NCI-H2227 (cell line): ENCODE measurements at regions not wholly inside any gene's neighbourhood (a gene's known extent, or its start where the extent isn't known, plus 50 kb on each side); places are given as distances from the start of the nearest gene placed in this dataset.
"Not testable (repeated sequence)": the region's sequence is repeated elsewhere in the genome, so short reads cannot be mapped to it uniquely, and the experiment has no call there.

Experiments
- DNase-seq: peaks from one replicate; lab custom pipeline; 2025; ENCODE audit not compliant: unreplicated experiment; lab: John Stamatoyannopoulos, UW

DNA sequence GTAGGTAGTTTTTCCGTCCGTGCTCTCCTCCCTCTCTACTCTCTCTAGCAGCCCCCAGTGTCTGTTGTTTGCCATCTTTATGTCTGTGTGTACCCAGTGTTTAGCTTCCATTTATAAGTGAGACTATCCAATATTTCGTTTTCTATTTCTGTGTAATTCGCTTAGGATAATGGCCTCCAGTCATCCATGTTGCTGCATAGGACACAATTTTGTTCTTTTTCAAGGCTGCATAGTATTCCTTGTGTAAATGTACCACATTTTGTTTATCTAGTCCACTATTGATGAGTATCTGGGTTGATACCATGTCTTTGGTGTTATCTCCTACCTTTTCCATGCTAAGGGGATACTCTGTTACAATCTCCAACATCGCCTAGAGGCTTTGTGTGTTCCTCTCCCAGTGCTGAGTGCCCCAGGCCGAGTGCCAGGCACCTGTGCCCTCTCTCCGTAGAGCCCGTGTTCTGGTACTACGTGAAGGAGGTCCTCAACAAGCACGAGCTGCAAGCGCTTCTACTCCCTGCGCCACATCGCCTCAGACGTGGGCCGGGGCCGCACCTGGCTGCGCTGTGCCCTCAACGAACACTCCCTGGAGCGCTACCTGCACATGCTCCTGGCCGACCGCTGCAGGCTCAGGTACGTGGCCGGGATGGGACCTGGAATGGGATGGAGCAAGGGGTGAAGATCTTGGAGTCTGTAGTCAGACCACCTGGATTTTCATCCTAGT is 51.0 kb downstream of the NPIPB11 start:
- DNase-seq: not testable (repeated sequence)

- DNase-seq: not testable (repeated sequence)
These were observed 52.1 kb downstream of the NPIPB11 start for GRCh38 chr16:29354449-29354848.

- not testable (repeated sequence) for DNase-seq
These were observed 53.9 kb downstream of the NPIPB11 start for GRCh38 chr16:29352617-29352999.

DNA sequence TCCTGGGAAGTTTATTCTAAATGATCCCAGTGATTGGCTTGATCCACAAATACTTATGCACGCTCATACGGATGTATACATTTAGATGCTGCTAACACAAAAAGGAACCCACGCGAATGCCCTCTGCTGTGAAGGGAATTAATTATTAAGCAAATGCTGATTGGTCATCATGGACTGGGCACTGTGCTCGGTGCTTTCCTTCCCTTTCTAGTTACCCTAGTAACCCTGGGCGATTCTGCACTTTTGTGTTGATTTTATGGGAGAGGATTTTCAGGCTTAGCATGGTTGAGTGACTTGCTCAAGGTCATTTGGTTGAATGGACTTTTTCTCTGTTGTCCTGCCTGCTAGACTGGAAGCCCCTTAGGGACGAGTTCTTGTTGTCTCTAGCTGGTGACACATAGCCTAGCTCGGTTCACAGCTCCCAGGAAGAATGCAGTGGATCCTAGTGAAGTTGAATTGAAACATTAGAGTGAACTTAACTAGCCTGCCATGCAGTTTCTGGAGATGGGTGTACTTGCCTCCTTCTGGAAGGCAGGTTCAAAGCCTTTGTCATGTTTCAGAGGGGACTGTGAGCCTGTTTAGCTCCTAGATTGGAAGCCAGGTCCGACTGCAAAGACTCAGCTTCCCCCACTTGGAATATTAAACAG is 54.4 kb downstream of the NPIPB11 start:
- not testable (repeated sequence) for DNase-seq

DNA sequence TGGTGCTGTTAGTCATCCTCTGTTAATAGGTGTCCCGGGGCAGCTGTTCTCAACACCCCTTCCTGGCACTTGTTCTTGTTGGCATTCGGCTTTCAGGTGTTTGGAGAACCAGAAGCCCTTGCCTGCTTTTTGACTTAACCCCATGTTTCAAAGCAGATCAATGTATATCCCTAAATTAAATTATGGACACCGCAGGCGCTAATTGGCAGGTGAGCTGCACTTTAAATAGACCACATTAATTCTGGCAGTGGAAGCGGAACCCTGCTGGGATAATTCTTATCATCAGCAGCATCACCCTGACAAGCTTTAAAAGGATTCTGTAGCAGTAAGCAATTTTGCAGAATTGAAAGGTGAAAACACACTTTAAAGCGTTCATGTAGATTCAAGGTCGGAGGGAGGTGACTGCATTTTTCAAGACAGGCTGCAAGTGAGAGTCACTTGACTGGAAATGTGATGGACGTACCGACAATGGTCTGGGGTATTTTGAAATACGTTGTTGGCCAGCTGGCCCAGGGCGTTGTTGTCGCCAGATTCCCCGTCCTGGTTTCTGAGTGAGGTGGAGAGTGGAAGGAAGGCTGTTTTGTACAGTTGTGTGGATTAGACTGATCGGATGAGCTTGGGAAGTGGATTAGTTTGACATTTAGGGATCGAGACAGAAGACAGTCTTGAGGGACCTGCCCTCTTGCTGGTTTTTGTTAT is 55.1 kb downstream of the NPIPB11 start:
- peak; percentile 86 for DNase-seq

- DNase-seq: not testable (repeated sequence)
These were observed 56.5 kb downstream of the NPIPB11 start for GRCh38 chr16:29349966-29350365.

DNA sequence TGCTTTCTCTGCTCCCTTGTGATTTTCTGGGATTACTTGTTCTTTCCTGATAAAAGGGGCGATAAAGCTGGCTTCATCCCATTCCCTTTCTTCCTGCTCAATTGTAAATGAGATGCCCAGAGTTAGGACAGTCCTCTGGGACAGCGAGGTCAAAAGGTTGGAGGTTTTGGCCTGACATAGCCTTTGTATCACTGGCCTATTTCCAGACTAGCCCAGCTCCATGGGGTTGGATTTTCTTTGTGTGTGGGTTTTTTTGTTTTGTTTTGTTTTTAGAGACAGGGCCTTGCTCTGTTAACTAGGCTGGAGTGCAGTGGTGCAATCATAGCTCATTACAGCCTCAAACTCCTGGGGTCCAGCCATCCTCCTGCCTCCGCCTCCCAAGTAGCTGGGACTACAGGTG is 57.8 kb downstream of the NPIPB11 start:
- not testable (repeated sequence) for DNase-seq

DNA sequence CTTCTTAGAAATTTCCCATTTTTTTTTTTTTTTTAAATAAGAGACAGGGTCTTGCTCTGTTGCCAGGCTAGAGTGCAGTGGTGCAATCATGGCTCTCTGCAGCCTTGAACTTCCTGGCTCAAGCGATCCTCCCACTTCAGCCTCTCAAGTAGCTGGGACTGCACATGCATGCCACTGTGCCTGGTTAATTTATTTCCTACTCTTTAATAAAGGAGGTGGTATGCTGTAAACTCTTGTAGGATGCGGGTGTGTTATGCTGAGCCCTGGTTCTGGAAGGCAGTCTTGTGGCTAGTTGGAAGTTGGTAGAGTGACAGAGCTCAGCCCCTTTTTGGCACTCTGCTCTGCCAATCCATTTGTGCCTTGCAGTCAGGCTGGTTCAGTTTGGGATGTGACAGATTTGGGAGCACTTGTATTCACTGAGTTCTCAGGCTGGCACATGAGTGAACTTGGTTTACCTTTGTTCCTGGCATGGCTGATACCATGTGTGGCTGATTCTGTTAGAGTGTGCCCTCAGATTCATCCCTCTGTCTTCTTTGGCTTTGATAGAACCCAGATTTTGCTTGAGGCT is 58.3 kb downstream of the NPIPB11 start:
- DNase-seq: not testable (repeated sequence)

DNA sequence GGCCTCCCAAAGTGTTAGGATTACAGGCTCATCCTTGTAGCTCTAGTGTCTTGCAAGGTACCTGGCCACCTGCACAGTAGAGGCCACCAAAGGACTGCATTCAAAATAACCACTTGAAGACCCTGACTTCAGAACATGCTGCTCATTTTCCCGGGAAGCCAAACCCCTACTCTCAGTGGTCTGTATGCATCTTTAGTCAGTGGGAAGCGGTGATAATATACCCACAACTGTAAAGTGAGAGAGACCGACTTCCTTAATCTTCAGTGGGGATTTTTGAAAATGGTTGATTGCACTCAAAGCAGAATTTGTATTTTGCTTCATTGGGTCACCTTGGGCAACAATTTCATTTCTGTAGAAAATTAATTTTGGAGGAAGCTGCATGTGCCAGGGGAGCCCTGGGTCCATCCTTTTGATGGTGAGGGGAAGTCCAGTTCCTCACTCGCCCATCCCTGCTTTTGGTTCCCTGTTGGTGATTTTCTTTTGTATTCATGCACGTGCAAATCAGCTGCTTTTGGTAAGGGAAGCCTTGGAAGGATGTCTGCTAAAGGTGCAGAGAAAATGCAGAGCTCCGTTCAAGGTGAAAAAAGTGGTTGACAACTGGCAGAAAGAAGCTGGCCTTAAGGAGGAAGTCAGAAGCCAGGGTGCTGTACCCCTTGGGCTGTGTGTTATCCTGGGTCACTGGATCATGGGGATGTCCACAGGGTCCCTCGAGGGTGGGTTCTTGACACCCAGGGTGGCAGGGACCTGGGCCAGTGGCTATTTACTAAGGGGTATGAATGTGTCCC is 59.5 kb downstream of the NPIPB11 start:
- not testable (repeated sequence) for DNase-seq

- not testable (repeated sequence) for DNase-seq
These were observed 60.3 kb downstream of the NPIPB11 start for GRCh38 chr16:29346203-29346602.

- DNase-seq: not testable (repeated sequence)
These were observed 63.6 kb downstream of the NPIPB11 start for GRCh38 chr16:29342937-29343336.

- not testable (repeated sequence) for DNase-seq
These were observed 65.6 kb downstream of the NPIPB11 start for GRCh38 chr16:29340779-29341438.

GRCh38 chr16:29340235-29340634 is 66.3 kb downstream of the NPIPB11 start:
- DNase-seq: not testable (repeated sequence)

DNA sequence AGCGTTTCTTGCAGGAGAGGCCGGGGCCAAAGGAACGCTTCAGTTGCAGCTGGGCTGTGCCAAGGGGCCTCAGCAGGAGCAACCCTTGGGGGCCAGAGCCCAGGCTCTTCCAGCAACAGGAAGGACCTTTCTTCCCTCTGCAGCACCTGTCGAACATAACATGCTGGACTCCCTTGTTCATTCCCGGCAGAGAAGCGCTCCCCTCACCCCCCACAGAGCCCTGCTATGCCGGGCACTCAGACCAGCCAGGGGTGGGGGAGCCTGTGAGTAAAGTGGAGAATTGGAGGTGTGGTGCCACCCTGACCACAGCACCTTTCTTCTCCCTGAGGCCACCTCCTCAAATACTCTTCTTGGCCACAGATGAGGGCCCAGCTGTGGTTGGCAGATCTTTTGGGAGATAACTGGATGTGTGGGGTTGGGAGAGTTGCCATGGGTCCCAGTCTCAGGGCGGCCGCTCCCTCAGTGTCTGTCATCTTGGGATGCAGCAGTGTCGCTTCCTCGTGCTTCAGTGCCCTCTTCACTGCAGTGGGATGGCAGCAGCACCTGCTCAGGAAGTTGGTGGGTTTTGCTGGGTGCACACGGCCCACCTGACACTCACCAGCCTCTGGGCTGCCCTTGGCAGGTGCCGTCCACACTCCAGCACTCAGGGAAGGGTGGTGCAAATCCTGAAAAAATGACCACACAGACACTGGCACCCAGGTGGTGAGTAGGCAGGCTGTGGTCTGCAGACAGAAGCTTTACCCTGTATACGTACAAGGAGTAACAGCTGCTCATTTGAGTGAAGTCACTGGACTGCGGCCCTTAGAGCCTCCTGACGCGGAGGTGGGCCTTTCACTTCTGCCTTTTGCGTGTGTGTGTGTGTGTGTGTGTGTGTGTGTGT is 67.5 kb downstream of the NPIPB11 start:
- not testable (repeated sequence) for DNase-seq

GRCh38 chr16:29337385-29337901 is 69.1 kb downstream of the NPIPB11 start:
- DNase-seq: not testable (repeated sequence)

GRCh38 chr16:29335549-29335846 is 71.0 kb downstream of the NPIPB11 start:
- DNase-seq: not testable (repeated sequence)

GRCh38 chr16:29334776-29335548 is 71.5 kb downstream of the NPIPB11 start:
- DNase-seq: not testable (repeated sequence)

GRCh38 chr16:29333492-29334097 is 72.9 kb downstream of the NPIPB11 start:
- DNase-seq: not testable (repeated sequence)
